Uterus (tissue), 3 donors: ENCODE measurements at regions not wholly inside any gene's neighbourhood (a gene's known extent, or its start where the extent isn't known, plus 50 kb on each side); places are given as distances from the start of the nearest gene placed in this dataset.

Experiments used
- DNase-seq, 2 donors: peaks; one replicate each; pipeline ENCODE4 v3.0.0-alpha.2; 2019 to 2020
- H3K27ac ChIP-seq, 2 donors: fragments of 200-600 bp; sonication (generic); 1 replicate in 1 of 2; 2 replicates in 1 of 2; pipeline ENCODE4 v1.5.1; 2016 to 2018
- H3K27me3 ChIP-seq, 2 donors: fragments of 200-600 bp; sonication (generic); one replicate each; pipeline ENCODE4 v1.5.1; 2018 to 2019; ENCODE audit warnings: control low read depth in 1 of 2
- H3K36me3 ChIP-seq, 2 donors: fragments of 200-600 bp; sonication (generic); one replicate each; pipeline ENCODE4 v1.5.1; 2019; ENCODE audit warnings: control low read depth in 1 of 2
- H3K4me1 ChIP-seq, 2 donors: fragments of 200-600 bp; sonication (generic); one replicate each; pipeline ENCODE4 v1.5.1; 2018 to 2019; ENCODE audit warnings: control low read depth in 1 of 2
- H3K4me3 ChIP-seq, 2 donors: fragments of 200-600 bp; sonication (generic); 1 replicate in 1 of 2; 2 replicates in 1 of 2; pipeline ENCODE4 v1.5.1; 2018 to 2019; ENCODE audit warnings: mild to moderate bottlenecking in 1 of 2
- H3K9me3 ChIP-seq, 2 donors: fragments of 200-600 bp; sonication (generic); one replicate each; pipeline ENCODE4 v1.5.1; 2019; ENCODE audit warnings: control low read depth in 1 of 2
- POLR2A ChIP-seq, 2 donors: fragments of 450-650 bp; IDR thresholded peaks; one replicate each; pipeline ENCODE4 v1.6.1; 2016; ENCODE audit warnings: antibody characterized with exemption in 2 of 2, mild to moderate bottlenecking in 1 of 2, moderate library complexity in 1 of 2
- intact Hi-C: fragments of 100-400 bp; cut with DNase I; formaldehyde crosslinking; loops from one replicate; pipeline ENCODE4 v1.15.1; 2023; ENCODE audit warnings: low total_unique reads
- TF ChIP-seq, protein P1 (sequence below), 4 experiments: fragments of 200-600 bp in 2 of 4; fragments of 450-650 bp in 2 of 4; sonication (generic) in 2 of 4; IDR thresholded peaks; one replicate each; pipeline ENCODE4 v1.5.1; 2016 to 2019; ENCODE audit warnings: antibody characterized with exemption in 4 of 4, mild to moderate bottlenecking in 2 of 4, moderate library complexity in 1 of 4
- donor health status: DM: yes; HTN: yes; CAD: no.

DNA sequence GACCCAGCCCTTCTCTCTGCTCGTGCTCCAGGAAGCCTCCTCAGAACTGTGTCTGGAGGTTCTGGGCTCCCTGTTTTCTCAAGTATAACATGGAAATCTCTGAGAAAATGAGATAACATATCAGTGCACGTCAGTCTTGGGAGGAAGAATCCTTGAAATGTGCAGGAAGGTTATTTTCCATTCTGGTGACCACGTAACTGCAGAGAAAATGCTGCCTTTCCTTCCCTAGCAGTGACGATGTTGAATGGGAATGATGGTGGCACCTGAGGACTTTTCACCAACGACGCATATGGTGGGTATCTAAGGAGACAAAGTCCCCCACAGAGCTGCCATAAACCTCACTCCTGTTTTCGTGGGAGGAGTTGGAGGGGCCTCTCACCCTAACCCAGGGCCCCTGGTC lies 272.1 kb upstream of the SIX2 start:
- Histone ChIP-seq H3K9me3 (no peaks in the 10 kb centered on the region), H3K27me3 (no peaks in the 10 kb centered on the region), H3K4me3 (no peak overlapping the region), H3K36me3 (no peaks in the 10 kb centered on the region), H3K27ac (no peak overlapping the region), H3K4me1 (no peaks in the 10 kb centered on the region)
- TF ChIP-seq, protein P1, sequence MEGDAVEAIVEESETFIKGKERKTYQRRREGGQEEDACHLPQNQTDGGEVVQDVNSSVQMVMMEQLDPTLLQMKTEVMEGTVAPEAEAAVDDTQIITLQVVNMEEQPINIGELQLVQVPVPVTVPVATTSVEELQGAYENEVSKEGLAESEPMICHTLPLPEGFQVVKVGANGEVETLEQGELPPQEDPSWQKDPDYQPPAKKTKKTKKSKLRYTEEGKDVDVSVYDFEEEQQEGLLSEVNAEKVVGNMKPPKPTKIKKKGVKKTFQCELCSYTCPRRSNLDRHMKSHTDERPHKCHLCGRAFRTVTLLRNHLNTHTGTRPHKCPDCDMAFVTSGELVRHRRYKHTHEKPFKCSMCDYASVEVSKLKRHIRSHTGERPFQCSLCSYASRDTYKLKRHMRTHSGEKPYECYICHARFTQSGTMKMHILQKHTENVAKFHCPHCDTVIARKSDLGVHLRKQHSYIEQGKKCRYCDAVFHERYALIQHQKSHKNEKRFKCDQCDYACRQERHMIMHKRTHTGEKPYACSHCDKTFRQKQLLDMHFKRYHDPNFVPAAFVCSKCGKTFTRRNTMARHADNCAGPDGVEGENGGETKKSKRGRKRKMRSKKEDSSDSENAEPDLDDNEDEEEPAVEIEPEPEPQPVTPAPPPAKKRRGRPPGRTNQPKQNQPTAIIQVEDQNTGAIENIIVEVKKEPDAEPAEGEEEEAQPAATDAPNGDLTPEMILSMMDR (IDR thresholded peaks at IDR 0.05) = no peak
- TF ChIP-seq POLR2A (IDR thresholded peaks at IDR 0.05) = no peak
- DNase-seq = no peak
- intact Hi-C loops = no loop called here

- DNase-seq = no peak
- intact Hi-C loops = no loop called here
- no peak overlapping the region for H3K4me3 ChIP-seq
- H3K36me3 ChIP-seq = no peaks in the 10 kb centered on the region
- TF ChIP-seq, protein P1 (IDR thresholded peaks at IDR 0.05) = no peak
- no peak for TF ChIP-seq POLR2A (IDR thresholded peaks at IDR 0.05)
- H3K4me1 ChIP-seq = no peaks in the 10 kb centered on the region
- no peak overlapping the region for H3K27ac ChIP-seq
- H3K9me3 ChIP-seq = no peaks in the 10 kb centered on the region
- no peaks in the 10 kb centered on the region for H3K27me3 ChIP-seq
Measured at GRCh38 chr2:45280794-45281193, 271.5 kb upstream of the SIX2 start.

GRCh38 chr2:45279356-45279755 lies 270.1 kb upstream of the SIX2 start:
- TF ChIP-seq, protein P1 (IDR thresholded peaks at IDR 0.05) = no peak
- TF ChIP-seq POLR2A (IDR thresholded peaks at IDR 0.05) = no peak
- no peaks in the 10 kb centered on the region for H3K4me1 ChIP-seq
- H3K9me3 ChIP-seq = no peaks in the 10 kb centered on the region
- H3K27ac ChIP-seq = no peak overlapping the region
- intact Hi-C loops = no loop called here
- no peak for DNase-seq
- H3K27me3 ChIP-seq = no peaks in the 10 kb centered on the region
- H3K4me3 ChIP-seq = no peak overlapping the region
- no peaks in the 10 kb centered on the region for H3K36me3 ChIP-seq

- no peak overlapping the region for H3K27ac ChIP-seq
- no peaks in the 10 kb centered on the region for H3K9me3 ChIP-seq
- no peak for TF ChIP-seq POLR2A (IDR thresholded peaks at IDR 0.05)
- TF ChIP-seq, protein P1 (IDR thresholded peaks at IDR 0.05) = no peak
- H3K4me1 ChIP-seq = no peaks in the 10 kb centered on the region
- no peak overlapping the region for H3K4me3 ChIP-seq
- intact Hi-C loops = no loop called here
- DNase-seq = no peak
- H3K27me3 ChIP-seq = no peaks in the 10 kb centered on the region
- H3K36me3 ChIP-seq = no peaks in the 10 kb centered on the region
Measured at GRCh38 chr2:45278365-45279078, 269.3 kb upstream of the SIX2 start.

- Histone ChIP-seq H3K4me3 (no peak overlapping the region), H3K36me3 (no peaks in the 10 kb centered on the region), H3K27me3 (no peaks in the 10 kb centered on the region), H3K4me1 (no peaks in the 10 kb centered on the region), H3K27ac (no peak overlapping the region), H3K9me3 (no peaks in the 10 kb centered on the region)
- TF ChIP-seq POLR2A (IDR thresholded peaks at IDR 0.05) = no peak
- TF ChIP-seq, protein P1 (IDR thresholded peaks at IDR 0.05) = no peak
- intact Hi-C loops = no loop called here
- no peak for DNase-seq
Measured at GRCh38 chr2:45276914-45277313, 267.7 kb upstream of the SIX2 start.
